ENCODE measurements at regions not wholly inside any gene's neighbourhood (a gene's known extent, or its start where the extent isn't known, plus 50 kb on each side); places are given as distances from the start of the nearest gene placed in this dataset.

DNA sequence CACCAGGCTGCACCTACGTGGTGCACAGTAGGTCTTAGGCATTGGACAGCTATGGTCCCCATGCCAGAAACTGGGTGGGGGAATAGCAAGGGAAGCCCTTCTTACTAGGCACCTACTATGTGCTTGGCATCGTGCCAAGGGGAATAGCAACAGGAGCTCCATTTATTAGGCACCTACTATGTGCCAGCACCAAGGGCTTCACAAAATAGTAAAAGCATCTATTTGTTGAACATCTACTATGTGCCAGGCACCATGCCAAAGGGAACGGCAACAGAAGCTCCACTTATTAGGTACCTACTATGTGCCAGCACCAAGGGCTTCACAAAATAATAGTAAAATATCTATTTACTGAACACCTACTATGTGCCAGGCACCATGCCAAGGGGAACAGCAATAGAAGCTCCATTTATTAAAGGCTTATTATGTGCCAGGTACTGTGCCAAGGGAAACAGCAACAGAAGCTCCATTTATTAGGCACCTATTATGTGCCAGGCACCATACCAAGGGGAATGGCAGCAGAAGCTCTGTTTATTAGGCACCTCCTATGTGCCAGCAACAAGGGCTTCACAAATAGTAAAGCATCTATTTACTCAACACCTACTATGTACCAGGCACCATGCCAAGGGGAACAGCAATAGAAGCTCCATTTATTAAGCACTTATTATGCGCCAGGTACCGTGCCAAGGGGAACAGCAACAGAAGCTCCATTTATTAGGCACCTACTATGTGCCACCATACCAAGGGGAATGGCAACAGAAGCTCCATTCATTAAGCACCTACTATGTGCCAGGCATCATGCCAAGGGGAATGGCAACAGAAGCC, 108.5 kb downstream of the PTPRS start:
- no peak for TF ChIP-seq CTCF (IDR thresholded peaks at IDR 0.05; ENCODE audit: low read depth, low read length, missing control alignments)
- Histone ChIP-seq H3K4me3 (ENCODE audit: low read depth, low read length) (no peak overlapping the region), H3K36me3 (replicated peaks) (no peaks in the 10 kb centered on the region), H3K27ac (no peak overlapping the region), H3K27me3 (replicated peaks) (no peaks in the 10 kb centered on the region)
- in situ Hi-C loops (cut with HindIII; ENCODE audit: low pct_ligation_motif_present, low sequenced_read_pairs) = no loop called here
- no peak for DNase-seq

DNA sequence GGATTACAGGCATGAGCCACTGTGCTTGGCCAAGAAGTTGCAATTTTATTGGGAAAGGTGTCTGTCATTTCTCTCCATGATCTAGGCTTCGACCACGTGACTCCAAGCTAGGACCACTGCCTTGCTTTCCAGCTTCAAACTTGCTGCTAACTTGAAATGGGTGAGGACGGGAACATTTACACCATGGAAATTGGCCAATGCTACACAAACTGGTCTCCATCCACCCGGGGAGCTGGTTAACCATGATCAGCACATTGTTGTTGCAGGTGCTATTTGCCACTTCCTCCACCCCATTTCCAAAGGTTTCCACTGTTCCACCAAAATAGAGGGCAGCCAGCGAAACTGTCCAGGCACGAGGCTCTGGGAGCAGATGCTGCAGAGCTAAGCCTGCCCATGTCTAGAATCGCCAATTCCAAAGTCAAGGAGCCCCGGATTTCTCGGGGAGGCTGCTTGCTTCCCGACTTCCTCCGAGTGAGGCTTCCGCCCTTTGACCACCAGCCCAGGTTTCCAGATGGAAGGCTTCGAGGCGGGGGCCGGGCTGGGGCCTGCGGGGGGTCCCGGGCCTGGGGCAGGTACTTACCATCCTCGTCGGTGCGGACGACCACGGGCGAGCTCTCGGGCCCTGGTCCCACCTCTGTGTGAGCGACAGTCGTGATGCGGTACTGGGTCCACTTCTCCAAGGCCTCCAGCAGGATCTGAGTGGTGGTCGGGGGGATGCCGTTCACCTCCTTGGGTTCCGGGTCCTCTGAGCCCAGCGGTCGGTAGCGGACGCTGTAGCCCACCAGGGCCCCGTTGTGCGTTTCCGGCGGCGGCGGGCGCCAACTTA, 109.7 kb downstream of the PTPRS start:
- DNase-seq = no peak
- TF ChIP-seq CTCF (IDR thresholded peaks at IDR 0.05; ENCODE audit: low read depth, low read length, missing control alignments) = no peak
- Histone ChIP-seq H3K27ac (no peak overlapping the region), H3K4me3 (ENCODE audit: low read depth, low read length) (no peak overlapping the region), H3K27me3 (replicated peaks) (no peaks in the 10 kb centered on the region), H3K36me3 (replicated peaks) (no peaks in the 10 kb centered on the region)
- in situ Hi-C loops (cut with HindIII; ENCODE audit: low pct_ligation_motif_present, low sequenced_read_pairs) = no loop called here

DNA sequence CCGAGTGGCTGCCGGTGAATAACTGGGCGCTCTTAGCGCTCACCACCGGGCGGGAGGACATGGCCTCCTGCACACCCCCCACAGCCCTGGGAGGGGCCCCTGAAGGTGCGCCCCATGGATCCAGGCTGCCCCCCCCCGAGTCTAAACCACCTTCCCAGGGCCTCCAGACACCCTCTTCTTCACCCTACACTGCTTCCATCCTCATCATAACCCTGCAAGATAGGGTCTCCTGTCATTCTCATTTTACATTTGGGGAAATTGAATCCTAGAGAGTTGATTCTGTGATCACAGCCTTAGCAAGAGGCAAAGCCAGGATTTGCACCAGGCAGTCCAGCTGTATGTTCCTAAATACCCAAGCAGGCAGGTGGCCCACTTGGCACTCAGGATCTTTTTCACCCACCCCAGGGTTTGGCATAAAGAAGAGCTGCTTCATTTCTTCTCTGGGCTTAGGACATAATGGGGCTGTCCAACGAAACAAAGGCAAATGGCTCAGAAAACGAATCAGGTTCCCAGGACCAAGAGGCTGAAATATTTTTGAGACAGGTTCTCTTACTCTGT, 110.8 kb downstream of the PTPRS start:
- Histone ChIP-seq H3K4me3 (ENCODE audit: low read depth, low read length) (no peak overlapping the region), H3K27ac (no peak overlapping the region), H3K27me3 (replicated peaks) (no peaks in the 10 kb centered on the region), H3K36me3 (replicated peaks) (peaks cover 2% of the 10 kb centered on the region)
- no peak for TF ChIP-seq CTCF (IDR thresholded peaks at IDR 0.05; ENCODE audit: low read depth, low read length, missing control alignments)
- DNase-seq = no peak
- in situ Hi-C loops (cut with HindIII; ENCODE audit: low pct_ligation_motif_present, low sequenced_read_pairs) = no loop called here

- in situ Hi-C loops (cut with HindIII; ENCODE audit: low pct_ligation_motif_present, low sequenced_read_pairs) = no loop called here
- no peaks in the 10 kb centered on the region for H3K27me3 ChIP-seq (replicated peaks)
Measured at GRCh38 chr19:5228932-5229777, 111.5 kb downstream of the PTPRS start.

More at GRCh38 chr19:5228932-5229777, 111.5 kb downstream of the PTPRS start:
- Histone ChIP-seq H3K27ac (no peak overlapping the region), H3K36me3 (replicated peaks) (peaks cover 2% of the 10 kb centered on the region), H3K4me3 (ENCODE audit: low read depth, low read length) (no peak overlapping the region)
- TF ChIP-seq CTCF (IDR thresholded peaks at IDR 0.05; ENCODE audit: low read depth, low read length, missing control alignments) = no peak
- DNase-seq = no peak
